GM18868 (cell line): ENCODE measurements at regions not wholly inside any gene's neighbourhood (a gene's known extent, or its start where the extent isn't known, plus 50 kb on each side); places are given as distances from the start of the nearest gene placed in this dataset.

Experiments used
- ATAC-seq: cut with Tn5 transposase; IDR thresholded peaks from one replicate; pipeline ENCODE4 v1.9.1; 2021; ENCODE audit warnings: mild to moderate bottlenecking, moderate library complexity; ENCODE audit not compliant: unreplicated experiment

DNA sequence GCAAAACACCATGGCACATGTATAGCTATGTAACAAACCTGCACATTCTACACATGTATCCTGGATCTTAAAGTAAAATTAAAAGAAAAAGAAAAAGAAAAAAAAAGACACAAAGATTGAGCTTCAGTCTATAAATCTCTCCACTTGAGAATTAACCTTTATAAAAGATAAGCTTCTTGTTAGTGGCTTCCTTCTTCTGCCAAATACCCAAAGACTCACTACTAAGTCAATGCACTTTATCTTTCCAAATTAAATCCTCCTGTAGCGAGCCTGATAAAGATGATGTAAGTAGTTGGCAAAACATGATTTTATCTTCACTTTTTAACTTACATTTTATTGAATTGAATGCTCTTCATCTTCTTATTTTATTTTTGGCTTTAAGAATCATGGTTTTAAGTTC, 349.9 kb downstream of the TRIB2 start:
- no peak for ATAC-seq

DNA sequence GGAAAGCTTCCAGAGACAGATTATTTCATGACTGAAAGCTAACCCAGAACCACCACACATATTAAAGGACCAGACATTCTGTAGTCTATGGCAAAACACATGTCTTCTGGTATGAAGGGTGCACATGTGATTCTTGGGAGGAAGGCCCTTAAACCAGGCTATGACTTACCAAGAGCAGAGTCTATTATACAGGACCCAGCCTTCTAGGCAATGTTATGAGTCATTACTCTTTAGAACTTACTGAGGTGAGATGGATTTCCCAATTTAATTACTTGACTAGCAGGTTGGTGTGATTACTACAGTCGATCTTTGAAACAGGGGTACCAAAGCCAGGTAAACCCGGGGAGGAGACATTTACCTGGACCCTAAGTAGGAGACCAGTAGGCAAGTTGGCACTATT, 350.8 kb downstream of the TRIB2 start:
- ATAC-seq: no peak

DNA sequence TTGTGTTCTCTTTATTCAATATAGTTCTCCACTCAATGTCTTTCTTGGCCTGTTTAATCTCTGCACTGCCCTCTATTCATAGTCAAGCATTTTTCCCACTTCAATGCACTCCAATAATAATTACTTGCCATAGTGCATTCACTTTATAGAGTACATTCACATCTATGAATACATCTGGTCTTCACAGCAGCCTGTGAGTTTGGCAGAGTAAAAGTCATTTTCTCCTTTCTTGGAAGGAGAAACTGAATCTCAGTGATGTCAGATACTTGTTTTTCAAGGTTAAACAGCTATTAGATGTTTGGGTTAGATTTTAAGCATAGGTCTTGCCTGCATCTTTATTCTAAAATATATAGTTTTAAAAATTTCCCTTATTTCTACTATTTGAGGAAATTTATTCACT, 373.2 kb downstream of the TRIB2 start:
- no peak for ATAC-seq

DNA sequence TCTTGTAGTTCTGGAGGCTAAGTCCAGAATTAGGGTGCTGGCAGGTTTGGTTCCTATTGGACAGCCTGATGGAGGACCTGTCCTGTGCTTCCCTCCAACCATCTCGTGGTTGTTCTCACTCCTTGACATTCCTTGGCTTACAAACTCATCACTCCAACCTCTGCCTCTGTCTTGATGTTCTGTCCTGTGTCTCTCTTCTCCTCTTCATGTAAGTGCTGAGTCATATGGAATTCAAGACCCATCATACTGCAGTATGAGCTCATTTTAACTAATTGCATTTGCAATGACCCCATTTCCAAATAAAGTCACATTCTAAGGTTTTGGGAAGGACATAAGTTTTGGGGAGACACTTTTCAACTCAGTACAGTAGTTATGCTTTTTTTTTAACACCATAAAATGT, 374.7 kb downstream of the TRIB2 start:
- ATAC-seq: no peak

DNA sequence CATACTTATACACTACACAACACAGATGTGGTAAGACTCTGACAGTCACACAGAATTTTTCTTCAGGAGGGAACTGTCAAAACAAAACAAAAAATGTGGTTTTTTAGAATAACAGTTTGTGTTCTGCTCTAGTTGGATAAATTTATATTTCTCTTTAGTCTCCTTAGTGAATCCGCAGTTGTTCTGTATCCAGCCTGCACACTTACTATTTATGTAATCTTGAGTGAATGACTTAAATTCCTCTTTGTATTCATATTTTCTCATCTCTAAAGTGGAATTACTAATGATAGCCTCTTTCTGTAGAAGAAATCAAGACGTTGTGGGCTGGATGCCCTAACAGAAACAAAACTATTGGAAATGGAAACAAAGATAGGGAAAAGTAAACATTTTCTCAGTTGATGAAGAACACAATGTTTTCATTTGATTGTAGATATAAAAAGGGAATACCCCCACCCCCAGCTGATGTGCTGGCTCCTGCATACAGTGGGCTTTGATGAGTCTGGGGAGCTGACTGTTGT, 375.2 kb downstream of the TRIB2 start:
- ATAC-seq: no peak

DNA sequence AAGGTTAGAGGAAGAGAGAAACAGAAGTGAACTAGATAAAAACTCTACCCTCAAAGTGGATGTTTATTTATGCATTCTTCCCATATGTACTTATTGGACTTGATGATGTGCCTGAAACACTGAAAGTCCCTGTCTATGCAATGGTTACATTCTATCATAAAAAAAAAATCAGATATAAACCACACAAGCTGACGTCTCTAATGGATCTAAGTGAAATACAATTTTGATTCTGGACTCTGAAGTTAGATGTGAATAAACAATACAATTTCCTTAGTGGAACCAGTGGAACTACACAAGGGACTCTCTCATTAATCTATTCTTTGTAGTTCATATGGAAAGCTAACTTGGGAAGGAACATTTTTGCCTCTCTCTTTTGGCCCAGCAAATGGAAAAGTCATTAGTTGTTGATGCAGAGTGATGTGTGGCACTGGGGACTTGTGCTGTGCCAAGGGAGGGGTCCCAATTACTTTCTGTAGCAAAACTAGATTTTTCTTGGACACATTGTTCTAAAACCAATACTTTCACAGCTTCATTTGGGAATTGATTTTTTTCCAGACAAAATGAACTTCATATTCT, 376.8 kb downstream of the TRIB2 start:
- no peak for ATAC-seq

DNA sequence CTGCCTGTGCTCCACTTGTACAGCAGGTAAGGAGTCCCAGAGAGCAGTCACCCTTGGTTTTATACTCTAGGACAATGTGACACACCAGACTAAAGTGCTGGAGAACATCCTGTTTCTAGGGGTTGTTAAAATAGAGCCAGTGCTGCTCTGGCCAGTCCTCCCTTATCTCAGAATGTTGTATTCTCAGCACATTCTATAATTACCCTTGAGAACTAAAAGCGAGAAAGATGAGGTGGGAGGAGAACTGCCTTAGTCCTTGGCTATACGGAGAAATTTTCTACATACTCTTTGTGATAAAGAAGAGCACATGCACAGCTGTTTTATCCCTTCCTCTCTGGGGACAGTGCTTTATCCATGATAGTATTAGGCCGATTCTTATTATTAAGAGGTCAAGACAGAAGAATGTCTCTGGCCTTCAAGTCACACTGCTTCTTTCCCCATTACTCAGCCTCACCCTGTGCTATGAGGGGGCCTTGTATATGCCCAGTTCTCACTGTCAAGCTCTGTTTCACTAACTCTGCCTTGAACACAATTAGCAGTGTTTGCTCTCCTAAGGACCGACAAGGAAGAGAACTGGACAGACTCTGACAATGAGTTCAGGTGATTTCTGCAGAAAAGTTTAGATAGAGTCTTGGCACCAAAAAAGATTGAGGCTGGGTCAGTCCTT, 385.8 kb downstream of the TRIB2 start:
- ATAC-seq: no peak

DNA sequence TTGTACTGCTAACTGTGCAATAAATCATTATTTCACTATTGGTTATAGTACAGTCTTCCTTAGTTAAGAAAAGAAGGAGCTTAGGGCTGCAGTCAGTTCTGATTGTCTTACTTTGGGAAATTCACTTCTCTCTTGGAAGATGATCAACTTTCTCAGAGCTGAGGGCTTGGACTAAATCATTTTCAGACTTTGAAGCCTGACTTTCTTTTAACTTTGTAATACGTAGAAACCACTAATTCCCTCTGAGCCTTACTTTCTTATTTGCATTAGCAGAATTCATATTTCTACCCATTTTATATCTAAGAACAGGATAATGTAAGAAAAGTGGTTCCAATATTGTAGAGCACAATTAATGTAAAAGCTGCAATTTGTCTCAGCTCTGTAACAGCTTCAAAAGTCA, 386.4 kb downstream of the TRIB2 start:
- ATAC-seq: no peak

DNA sequence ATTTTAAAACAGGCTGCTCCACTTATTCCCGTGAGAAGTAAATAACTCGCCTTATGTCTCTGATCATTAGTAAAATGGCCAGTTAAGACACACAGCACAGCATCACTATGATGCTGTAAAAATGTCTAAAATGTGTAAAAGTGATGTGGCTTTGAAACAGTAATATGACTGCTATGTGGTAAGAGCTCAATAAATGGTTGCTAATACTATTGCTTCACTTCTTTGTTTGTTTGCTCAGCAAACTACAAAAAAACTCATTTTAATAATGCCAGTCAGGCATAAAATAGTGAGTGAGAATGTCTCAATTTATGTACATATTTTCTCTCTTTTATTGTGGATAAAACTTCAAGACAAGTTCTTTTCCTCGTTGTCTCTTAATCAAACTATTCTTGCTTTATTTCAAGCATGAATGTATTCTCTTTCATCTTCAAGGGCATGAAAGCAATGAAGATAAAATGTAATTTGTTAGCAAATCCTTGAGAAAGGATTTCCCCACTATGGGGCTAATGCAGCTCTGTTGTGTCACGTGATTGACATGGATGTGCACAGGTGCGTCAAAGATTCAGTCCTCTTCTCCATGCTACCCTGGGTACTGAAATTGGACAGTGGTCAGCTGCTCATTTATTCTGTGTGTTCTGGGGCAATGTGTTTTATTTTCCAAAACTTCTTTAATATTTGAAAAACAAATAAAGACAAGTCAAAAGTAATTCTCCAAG, 387.2 kb downstream of the TRIB2 start:
- ATAC-seq: no peak

DNA sequence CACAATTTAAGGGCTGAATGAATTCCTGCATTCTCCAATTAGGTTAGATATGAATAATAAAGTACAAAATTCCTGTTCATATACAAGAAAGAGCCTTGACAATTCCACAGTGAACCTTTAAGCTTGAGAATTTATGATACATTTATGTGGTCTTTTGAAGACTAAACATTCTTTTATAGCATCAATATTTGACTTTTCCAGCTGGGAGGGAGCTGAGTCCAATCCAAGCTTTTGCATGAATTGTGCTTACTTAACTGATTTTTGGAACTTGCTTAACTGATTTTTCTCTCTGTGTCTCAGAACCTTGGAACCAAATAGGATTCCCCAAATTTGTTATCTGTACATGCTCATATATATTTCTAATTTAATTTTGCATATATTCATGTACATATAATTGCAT, 388.0 kb downstream of the TRIB2 start:
- ATAC-seq: no peak

DNA sequence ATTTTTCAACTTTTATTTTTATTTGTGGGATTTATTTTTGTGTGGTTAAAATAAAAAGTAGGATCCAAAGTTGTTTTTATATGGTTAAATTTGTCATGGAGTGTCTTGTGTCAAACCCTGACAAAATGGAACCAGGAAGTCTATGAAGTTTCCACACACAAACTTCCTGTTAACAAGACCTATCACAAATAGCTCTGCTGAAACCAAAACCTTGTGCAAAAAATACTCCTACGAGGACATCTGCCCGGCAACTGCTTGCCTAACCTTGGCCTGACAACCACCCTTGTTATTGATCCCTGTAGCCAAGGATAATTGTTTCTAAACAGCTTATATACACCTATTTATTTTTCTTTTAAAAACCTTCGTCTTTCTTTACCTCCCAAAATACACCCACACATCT, 389.6 kb downstream of the TRIB2 start:
- ATAC-seq: no peak

DNA sequence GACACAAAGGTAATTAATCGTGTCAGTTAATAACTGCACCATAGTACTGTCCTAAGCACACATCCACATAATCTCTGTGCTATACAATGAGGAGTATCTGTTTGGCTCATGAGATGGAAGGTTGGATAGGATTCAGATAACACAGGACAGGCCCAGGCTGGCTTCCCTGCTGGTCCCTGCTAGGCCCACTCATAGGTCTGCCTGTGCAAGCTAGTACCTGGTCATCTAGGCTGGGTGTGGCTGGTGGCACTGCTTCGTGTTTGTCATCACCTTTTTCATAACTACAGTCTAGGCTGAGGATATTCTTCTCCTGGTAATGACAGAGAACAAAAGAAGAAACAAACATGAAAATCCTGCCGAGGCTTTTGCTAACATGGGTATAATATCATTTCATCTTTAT, 392.8 kb downstream of the TRIB2 start:
- ATAC-seq: no peak

DNA sequence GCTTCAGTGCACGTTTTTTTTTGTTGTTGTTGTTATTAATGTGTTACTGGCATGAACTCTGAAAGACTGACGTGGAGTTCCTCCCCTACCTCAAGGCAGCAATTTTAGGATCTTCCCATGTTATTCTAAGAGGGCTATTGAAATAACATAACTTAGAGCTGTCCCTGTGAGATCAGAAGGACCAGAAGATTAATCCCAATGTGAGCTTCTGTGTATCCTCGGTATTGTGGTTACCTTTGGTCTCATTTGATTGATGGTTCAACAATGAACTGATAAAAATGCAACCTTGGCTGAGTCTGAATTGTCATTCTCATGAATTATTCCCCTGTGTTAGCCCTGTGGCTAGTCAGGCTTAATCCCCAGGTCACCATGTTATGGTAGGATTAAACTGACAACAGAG, 394.1 kb downstream of the TRIB2 start:
- no peak for ATAC-seq

DNA sequence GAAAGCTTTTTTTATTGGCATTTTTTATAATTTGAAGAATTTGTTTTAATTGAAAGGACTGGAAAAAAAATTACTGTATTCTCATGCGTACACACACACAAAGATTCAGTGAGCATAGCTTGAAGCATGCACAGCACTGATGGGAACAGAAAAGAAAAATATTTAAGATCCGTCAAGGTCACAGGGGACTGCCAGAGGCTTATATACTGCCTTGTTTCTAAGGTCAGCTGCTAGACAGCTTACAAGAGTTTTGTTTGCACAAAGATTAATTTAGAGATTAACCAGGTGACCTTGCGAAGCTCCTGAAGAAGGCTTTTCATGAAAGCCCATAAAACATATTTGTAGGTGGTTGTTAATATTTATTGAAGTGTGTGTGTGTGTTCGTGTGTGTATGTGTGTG, 396.3 kb downstream of the TRIB2 start:
- ATAC-seq: no peak

DNA sequence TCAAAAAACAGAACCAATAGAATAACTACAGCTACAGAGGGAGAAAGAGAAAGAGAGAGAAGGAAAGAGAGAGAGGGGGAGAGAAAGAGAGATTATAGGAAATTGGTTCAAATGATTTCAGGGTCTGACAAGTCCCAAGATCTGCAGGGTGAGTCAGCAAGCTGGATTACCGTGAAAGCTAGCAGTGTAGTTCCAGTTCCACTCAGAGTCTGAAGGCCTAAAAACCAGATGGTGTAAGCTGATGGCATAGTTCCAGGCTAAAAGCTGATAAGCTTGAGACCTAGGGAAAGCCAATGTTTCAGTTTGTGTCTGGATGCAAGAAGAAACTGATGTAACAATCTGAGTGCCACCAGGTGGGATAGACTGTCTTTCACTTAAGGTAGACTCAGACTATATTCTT, 397.7 kb downstream of the TRIB2 start:
- no peak for ATAC-seq

DNA sequence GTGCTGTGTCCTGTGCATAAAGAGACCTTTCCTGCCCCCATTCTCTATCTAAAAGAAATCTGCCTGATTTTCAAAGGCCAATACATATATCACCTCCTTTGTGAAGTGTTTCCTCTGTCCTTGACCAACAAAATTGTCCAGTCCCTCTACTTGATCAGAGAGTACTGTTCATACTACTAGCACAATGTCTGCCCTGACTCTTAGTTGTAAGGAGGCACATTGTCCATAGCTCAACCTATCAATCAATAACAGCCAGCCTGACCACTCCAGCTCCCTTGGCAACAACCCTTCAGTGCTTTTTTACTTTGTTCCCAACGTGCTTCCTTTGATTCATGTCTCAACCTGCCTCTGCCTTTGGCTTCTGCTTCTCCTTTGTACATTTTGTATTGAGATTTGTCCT, 398.9 kb downstream of the TRIB2 start:
- ATAC-seq: no peak

DNA sequence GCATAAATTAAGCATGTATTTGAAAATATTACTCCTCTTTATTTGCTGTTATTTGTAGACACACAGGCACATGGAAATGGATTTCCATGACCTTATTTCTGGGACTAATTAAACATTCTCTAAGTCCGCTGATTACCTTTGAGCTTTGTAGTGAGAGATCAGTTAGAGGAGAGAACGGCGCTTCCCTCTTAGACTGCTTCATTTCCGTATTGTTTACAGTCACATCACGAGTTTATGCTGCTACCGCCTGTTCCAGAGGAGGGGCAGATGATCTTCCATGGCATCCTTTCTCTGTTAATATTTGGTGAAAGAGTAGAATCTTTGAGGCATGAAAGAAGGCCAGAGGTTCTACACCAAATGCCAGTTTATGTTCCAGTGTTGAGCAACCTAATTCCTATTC, 404.4 kb downstream of the TRIB2 start:
- no peak for ATAC-seq

DNA sequence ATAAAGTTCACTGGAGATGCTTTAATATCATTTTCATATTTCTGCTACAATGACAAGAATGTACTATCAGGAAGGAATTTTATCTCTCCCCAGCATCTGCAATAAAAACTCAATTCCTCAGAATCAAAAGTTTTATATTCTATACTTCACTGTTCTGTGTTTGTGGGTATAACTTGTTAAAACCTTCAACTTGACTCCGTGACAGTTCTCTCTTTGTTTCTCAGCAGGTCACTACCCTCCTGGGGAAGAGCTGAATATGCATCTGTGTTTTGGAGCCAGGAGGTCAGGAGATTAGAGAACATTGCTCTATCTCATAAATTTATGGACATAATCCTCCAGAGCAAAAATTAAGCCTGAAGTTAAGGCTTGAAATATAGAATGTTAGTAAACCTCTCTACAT, 411.4 kb downstream of the TRIB2 start:
- no peak for ATAC-seq

DNA sequence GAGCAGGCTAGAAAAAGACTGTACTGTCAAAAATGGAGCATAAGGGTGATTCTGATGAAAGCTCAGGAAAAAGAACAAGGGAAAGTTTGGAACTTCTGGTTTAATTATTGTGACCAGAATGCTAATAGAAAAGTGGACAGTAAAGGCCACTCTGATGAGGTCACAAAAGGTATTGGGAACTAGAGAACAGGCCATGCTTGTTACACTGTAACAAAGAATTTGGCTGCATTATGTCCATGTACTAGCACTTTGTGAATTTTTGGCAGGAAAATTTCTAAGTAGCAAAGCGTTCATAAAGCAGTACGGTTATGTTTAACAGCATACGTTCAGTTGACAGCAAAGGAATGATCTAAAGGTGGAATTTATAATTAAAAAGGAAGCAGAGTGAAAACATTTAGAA, 418.6 kb downstream of the TRIB2 start:
- no peak for ATAC-seq

DNA sequence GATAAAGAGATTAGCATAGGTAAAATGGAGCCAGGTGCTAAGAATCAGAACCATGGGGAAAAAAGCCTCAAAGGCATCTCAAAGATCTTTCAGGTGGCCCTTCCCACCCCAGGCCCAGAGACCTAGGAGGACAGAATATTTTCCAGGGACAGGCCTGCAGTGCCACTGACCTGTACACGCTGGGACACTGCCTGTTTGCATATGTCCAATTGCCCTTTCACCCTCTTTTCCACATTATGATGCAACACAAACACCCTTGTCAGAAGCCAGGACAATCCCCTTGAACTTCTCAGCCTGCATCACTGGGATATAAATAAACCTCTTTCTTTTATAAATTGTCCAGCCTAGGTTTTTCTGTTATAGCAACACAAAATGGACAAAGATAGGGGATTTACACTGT, 419.1 kb downstream of the TRIB2 start:
- ATAC-seq: no peak

DNA sequence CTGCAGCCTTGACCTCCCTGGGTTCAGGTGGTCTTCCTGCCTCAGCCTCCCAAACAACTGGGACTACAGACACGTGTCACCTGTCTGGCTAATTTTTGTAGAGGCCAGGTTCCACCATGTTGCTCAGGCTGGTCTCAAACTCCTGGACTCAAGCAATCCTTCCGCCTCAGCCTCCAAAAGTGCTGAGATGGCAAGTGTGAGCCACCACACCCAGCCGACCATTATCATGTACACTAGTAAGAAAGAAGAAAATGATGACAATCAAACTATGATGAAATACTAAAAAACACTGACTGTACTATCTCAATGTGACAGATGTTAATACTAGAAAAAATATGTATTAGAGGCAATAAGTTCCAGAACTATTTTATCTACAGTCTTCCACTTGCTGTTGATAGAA, 420.9 kb downstream of the TRIB2 start:
- ATAC-seq: no peak

DNA sequence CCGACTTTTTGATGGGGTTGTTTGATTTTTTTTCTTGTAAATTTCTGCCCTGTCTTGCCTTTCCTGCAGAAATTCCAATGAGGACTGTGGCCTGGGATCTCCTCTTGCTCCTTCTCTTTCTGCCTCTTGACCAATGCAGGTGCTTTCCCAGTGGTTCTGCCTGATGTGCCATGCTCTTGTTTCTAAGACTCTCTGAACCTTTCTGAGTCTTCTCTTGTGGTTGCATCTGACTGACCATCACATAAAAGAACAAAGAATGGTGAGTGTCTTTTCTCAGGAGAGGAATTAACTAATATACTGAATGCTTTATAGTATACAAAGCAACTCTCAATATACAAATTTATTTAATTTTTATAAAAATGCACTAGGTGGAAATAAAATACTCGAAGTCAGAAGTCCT, 424.6 kb downstream of the TRIB2 start:
- ATAC-seq: no peak
